ENCODE measurements at regions not wholly inside any gene's neighbourhood (a gene's known extent, or its start where the extent isn't known, plus 50 kb on each side); places are given as distances from the start of the nearest gene placed in this dataset.

DNA sequence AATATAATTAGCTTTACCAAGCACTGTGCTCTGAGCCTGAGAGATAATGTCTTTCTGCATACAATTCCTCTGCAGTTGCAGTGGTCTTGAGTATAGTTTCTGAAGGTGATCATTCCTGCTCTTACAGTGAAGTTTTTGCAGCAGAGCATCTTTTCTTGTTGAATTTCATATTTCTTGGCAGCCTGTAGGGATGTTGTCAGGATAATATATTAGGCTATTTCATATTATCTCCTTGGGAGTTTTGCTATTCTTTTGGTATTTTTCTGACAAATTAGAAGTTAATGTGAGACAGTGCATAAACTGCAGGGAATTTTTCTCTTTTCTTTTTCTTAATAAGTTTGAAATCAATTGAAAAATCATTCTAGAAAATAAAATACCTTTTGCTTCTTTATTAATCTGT is 1502.6 kb upstream of the FLRT2 start:
- TF ChIP-seq TCF7L2 (IDR thresholded peaks at IDR 0.05; ENCODE audit: low read depth, low read length) (no peak), POLR2AphosphoS5 (IDR thresholded peaks at IDR 0.05; ENCODE audit: low read depth, low read length) (no peak)
- TF ChIP-seq, protein P1, sequence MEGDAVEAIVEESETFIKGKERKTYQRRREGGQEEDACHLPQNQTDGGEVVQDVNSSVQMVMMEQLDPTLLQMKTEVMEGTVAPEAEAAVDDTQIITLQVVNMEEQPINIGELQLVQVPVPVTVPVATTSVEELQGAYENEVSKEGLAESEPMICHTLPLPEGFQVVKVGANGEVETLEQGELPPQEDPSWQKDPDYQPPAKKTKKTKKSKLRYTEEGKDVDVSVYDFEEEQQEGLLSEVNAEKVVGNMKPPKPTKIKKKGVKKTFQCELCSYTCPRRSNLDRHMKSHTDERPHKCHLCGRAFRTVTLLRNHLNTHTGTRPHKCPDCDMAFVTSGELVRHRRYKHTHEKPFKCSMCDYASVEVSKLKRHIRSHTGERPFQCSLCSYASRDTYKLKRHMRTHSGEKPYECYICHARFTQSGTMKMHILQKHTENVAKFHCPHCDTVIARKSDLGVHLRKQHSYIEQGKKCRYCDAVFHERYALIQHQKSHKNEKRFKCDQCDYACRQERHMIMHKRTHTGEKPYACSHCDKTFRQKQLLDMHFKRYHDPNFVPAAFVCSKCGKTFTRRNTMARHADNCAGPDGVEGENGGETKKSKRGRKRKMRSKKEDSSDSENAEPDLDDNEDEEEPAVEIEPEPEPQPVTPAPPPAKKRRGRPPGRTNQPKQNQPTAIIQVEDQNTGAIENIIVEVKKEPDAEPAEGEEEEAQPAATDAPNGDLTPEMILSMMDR (IDR thresholded peaks at IDR 0.05), result no peak
